HEK293 (cell line): ENCODE measurements at regions not wholly inside any gene's neighbourhood (a gene's known extent, or its start where the extent isn't known, plus 50 kb on each side); places are given as distances from the start of the nearest gene placed in this dataset.

ENCODE experiments used
- HOXC10 ChIP-seq: sonication (generic); formaldehyde crosslinking; IDR thresholded peaks from 2 replicates; pipeline ENCODE4 v1.8.1; 2023; ENCODE audit warnings: mild to moderate bottlenecking, missing genetic modification reagents
- HOXD13 ChIP-seq: sonication (generic); formaldehyde crosslinking; IDR thresholded peaks from 2 replicates; pipeline ENCODE4 v1.8.0; 2022; ENCODE audit warnings: missing genetic modification reagents, borderline replicate concordance
- PRDM1 ChIP-seq: fragments of 450-650 bp; formaldehyde crosslinking; IDR thresholded peaks from 2 replicates; pipeline ENCODE4; 2016; ENCODE audit warnings: missing biosample characterization, missing genetic modification characterization
- SP3 ChIP-seq: fragments of 450-650 bp; formaldehyde crosslinking; IDR thresholded peaks from 2 replicates; pipeline ENCODE4 v1.5.1; 2016; ENCODE audit warnings: missing biosample characterization, missing genetic modification characterization
- ZBTB17 ChIP-seq: fragments of 450-650 bp; formaldehyde crosslinking; IDR thresholded peaks from 2 replicates; pipeline ENCODE4 v1.5.1; 2016; ENCODE audit warnings: missing biosample characterization, missing genetic modification characterization
- ZBTB7A ChIP-seq: fragments of 450-650 bp; formaldehyde crosslinking; IDR thresholded peaks from 2 replicates; pipeline ENCODE4 v1.5.1; 2016; ENCODE audit warnings: low read depth, missing biosample characterization, missing genetic modification characterization
- ZEB2 ChIP-seq: fragments of 450-650 bp; formaldehyde crosslinking; IDR thresholded peaks from 2 replicates; pipeline ENCODE4 v1.5.1; 2016; ENCODE audit warnings: missing biosample characterization, missing genetic modification characterization
- ZNF121 ChIP-seq: fragments of 450-650 bp; formaldehyde crosslinking; IDR thresholded peaks from 2 replicates; pipeline ENCODE4 v1.5.1; 2016; ENCODE audit warnings: missing biosample characterization, missing genetic modification characterization
- ZNF132 ChIP-seq: fragments of 450-650 bp; formaldehyde crosslinking; IDR thresholded peaks from 2 replicates; pipeline ENCODE4 v1.5.1; 2017; ENCODE audit warnings: missing biosample characterization, missing genetic modification characterization, borderline replicate concordance
- ZNF138 ChIP-seq: fragments of 450-650 bp; formaldehyde crosslinking; IDR thresholded peaks from 2 replicates; pipeline ENCODE4 v1.5.1; 2016; ENCODE audit warnings: missing biosample characterization, missing genetic modification characterization, borderline replicate concordance
- ZNF169 ChIP-seq: fragments of 450-650 bp; formaldehyde crosslinking; IDR thresholded peaks from 2 replicates; pipeline ENCODE4 v1.5.1; 2016; ENCODE audit warnings: missing biosample characterization, missing genetic modification characterization
- ZNF19 ChIP-seq: fragments of 450-650 bp; formaldehyde crosslinking; IDR thresholded peaks from 2 replicates; pipeline ENCODE4; 2016; ENCODE audit warnings: missing biosample characterization, missing genetic modification characterization, low read depth
- ZNF211 ChIP-seq: fragments of 450-650 bp; formaldehyde crosslinking; IDR thresholded peaks from 2 replicates; pipeline ENCODE4 v1.5.1; 2016; ENCODE audit warnings: low read depth, missing biosample characterization, missing genetic modification characterization
- ZNF221 ChIP-seq: fragments of 450-650 bp; formaldehyde crosslinking; IDR thresholded peaks from 2 replicates; pipeline ENCODE4 v1.5.1; 2017; ENCODE audit warnings: missing biosample characterization, missing genetic modification characterization, borderline replicate concordance
- ZNF266 ChIP-seq: fragments of 450-650 bp; formaldehyde crosslinking; IDR thresholded peaks from 2 replicates; pipeline ENCODE4 v1.5.1; 2016; ENCODE audit warnings: missing biosample characterization, missing genetic modification characterization, low read depth
- ZNF37A ChIP-seq: fragments of 450-650 bp; IDR thresholded peaks from 2 replicates; pipeline ENCODE4 v1.5.1; 2018; ENCODE audit warnings: missing biosample characterization, missing genetic modification characterization
- ZNF473 ChIP-seq: fragments of 450-650 bp; formaldehyde crosslinking; IDR thresholded peaks from 2 replicates; pipeline ENCODE4 v1.5.1; 2017; ENCODE audit warnings: missing biosample characterization, missing genetic modification characterization
- ZNF561 ChIP-seq: fragments of 450-650 bp; IDR thresholded peaks from 2 replicates; pipeline ENCODE4 v1.5.1; 2018; ENCODE audit warnings: missing biosample characterization, missing genetic modification characterization, borderline replicate concordance
- ZNF585B ChIP-seq: fragments of 450-650 bp; formaldehyde crosslinking; IDR thresholded peaks from 2 replicates; pipeline ENCODE4 v1.5.1; 2016; ENCODE audit warnings: missing biosample characterization, missing genetic modification characterization
- ZNF626 ChIP-seq: fragments of 450-650 bp; sonication (Bioruptor Pico); formaldehyde crosslinking; IDR thresholded peaks from 2 replicates; pipeline ENCODE4 v1.5.1; 2018; ENCODE audit warnings: missing biosample characterization, missing genetic modification characterization, inconsistent platforms
- ZNF629 ChIP-seq: fragments of 450-650 bp; formaldehyde crosslinking; IDR thresholded peaks from 2 replicates; pipeline ENCODE4 v1.5.1; 2017; ENCODE audit warnings: missing biosample characterization, missing genetic modification characterization
- ZNF670 ChIP-seq: fragments of 450-650 bp; formaldehyde crosslinking; IDR thresholded peaks from 2 replicates; pipeline ENCODE4 v1.5.1; 2016; ENCODE audit warnings: missing biosample characterization, missing genetic modification characterization, low read depth
- ZNF701 ChIP-seq: fragments of 450-650 bp; formaldehyde crosslinking; IDR thresholded peaks from 2 replicates; pipeline ENCODE4 v1.5.1; 2016; ENCODE audit warnings: missing biosample characterization, missing genetic modification characterization
- ZNF768 ChIP-seq: fragments of 450-650 bp; formaldehyde crosslinking; IDR thresholded peaks from 2 replicates; pipeline ENCODE4 v1.5.1; 2018; ENCODE audit warnings: missing biosample characterization, mild to moderate bottlenecking, missing genetic modification characterization
- ZNF792 ChIP-seq: fragments of 450-650 bp; formaldehyde crosslinking; IDR thresholded peaks from 2 replicates; pipeline ENCODE4 v1.5.1; 2016; ENCODE audit warnings: missing biosample characterization, missing genetic modification characterization
- TF ChIP-seq, protein P1 (sequence below): fragments of 450-650 bp; formaldehyde crosslinking; IDR thresholded peaks from 2 replicates; pipeline ENCODE4 v1.5.1; 2016; ENCODE audit warnings: missing biosample characterization, missing genetic modification characterization
- TF ChIP-seq, protein P2 (sequence below): fragments of 450-650 bp; formaldehyde crosslinking; IDR thresholded peaks from 2 replicates; pipeline ENCODE4 v1.5.1; 2016; ENCODE audit warnings: missing biosample characterization, missing genetic modification characterization, borderline replicate concordance
- TF ChIP-seq, protein P3 (sequence below): fragments of 450-650 bp; formaldehyde crosslinking; optimal IDR thresholded peaks from 2 replicates; pipeline ENCODE3; 2016; ENCODE audit warnings: missing biosample characterization, mild to moderate bottlenecking, missing genetic modification characterization
- TF ChIP-seq, protein P4 (sequence below): fragments of 450-650 bp; formaldehyde crosslinking; IDR thresholded peaks from 2 replicates; pipeline ENCODE4; 2016; ENCODE audit warnings: missing biosample characterization, missing genetic modification characterization

- TF ChIP-seq HOXD13 (CRISPR knock-in tag) (no peak), ZNF670 (no peak), ZNF585B (tag by site-specific recombination) (no peak), ZNF221 (0 out of 2 replicates have a peak, but pooled peaks have one; percentile 16), ZBTB7A (no peak), HOXC10 (no peak), ZBTB17 (tag by site-specific recombination) (peak; percentile 57; the same call in 1 of the 2 replicates), ZNF768 (tag by site-specific recombination) (no peak), ZNF629 (tag by site-specific recombination) (peak; percentile 93), ZNF792 (no peak), ZNF701 (no peak), ZNF121 (tag by site-specific recombination) (0 out of 2 replicates have a peak, but pooled peaks have one; percentile 26), ZNF138 (tag by site-specific recombination) (no peak), ZNF561 (tag by site-specific recombination) (peak; percentile 45; the same call in 1 of the 2 replicates), ZNF37A (tag by site-specific recombination) (no peak), ZNF19 (tag by site-specific recombination) (no peak), ZNF473 (no peak), PRDM1 (tag by site-specific recombination) (no peak), ZNF211 (tag by site-specific recombination) (no peak), ZNF169 (no peak), ZEB2 (tag by site-specific recombination) (peak; percentile 56; the same call in 1 of the 2 replicates), ZNF626 (tag by site-specific recombination) (no peak), SP3 (tag by site-specific recombination) (no peak), ZNF132 (tag by site-specific recombination) (no peak), ZNF266 (no peak)
- TF ChIP-seq, protein P1, sequence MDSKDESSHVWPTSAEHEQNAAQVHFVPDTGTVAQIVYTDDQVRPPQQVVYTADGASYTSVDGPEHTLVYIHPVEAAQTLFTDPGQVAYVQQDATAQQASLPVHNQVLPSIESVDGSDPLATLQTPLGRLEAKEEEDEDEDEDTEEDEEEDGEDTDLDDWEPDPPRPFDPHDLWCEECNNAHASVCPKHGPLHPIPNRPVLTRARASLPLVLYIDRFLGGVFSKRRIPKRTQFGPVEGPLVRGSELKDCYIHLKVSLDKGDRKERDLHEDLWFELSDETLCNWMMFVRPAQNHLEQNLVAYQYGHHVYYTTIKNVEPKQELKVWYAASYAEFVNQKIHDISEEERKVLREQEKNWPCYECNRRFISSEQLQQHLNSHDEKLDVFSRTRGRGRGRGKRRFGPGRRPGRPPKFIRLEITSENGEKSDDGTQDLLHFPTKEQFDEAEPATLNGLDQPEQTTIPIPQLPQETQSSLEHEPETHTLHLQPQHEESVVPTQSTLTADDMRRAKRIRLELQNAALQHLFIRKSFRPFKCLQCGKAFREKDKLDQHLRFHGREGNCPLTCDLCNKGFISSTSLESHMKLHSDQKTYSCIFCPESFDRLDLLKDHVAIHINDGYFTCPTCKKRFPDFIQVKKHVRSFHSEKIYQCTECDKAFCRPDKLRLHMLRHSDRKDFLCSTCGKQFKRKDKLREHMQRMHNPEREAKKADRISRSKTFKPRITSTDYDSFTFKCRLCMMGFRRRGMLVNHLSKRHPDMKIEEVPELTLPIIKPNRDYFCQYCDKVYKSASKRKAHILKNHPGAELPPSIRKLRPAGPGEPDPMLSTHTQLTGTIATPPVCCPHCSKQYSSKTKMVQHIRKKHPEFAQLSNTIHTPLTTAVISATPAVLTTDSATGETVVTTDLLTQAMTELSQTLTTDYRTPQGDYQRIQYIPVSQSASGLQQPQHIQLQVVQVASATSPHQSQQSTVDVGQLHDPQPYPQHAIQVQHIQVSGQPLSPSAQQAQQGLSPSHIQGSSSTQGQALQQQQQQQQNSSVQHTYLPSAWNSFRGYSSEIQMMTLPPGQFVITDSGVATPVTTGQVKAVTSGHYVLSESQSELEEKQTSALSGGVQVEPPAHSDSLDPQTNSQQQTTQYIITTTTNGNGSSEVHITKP (tag by site-specific recombination) = peak; percentile 55
- TF ChIP-seq, protein P2, sequence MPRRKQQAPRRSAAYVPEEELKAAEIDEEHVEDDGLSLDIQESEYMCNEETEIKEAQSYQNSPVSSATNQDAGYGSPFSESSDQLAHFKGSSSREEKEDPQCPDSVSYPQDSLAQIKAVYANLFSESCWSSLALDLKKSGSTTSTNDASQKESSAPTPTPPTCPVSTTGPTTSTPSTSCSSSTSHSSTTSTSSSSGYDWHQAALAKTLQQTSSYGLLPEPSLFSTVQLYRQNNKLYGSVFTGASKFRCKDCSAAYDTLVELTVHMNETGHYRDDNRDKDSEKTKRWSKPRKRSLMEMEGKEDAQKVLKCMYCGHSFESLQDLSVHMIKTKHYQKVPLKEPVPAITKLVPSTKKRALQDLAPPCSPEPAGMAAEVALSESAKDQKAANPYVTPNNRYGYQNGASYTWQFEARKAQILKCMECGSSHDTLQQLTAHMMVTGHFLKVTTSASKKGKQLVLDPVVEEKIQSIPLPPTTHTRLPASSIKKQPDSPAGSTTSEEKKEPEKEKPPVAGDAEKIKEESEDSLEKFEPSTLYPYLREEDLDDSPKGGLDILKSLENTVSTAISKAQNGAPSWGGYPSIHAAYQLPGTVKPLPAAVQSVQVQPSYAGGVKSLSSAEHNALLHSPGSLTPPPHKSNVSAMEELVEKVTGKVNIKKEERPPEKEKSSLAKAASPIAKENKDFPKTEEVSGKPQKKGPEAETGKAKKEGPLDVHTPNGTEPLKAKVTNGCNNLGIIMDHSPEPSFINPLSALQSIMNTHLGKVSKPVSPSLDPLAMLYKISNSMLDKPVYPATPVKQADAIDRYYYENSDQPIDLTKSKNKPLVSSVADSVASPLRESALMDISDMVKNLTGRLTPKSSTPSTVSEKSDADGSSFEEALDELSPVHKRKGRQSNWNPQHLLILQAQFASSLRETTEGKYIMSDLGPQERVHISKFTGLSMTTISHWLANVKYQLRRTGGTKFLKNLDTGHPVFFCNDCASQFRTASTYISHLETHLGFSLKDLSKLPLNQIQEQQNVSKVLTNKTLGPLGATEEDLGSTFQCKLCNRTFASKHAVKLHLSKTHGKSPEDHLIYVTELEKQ (tag by site-specific recombination) = peak; percentile 24; the same call in 1 of the 2 replicates
- TF ChIP-seq, protein P3, sequence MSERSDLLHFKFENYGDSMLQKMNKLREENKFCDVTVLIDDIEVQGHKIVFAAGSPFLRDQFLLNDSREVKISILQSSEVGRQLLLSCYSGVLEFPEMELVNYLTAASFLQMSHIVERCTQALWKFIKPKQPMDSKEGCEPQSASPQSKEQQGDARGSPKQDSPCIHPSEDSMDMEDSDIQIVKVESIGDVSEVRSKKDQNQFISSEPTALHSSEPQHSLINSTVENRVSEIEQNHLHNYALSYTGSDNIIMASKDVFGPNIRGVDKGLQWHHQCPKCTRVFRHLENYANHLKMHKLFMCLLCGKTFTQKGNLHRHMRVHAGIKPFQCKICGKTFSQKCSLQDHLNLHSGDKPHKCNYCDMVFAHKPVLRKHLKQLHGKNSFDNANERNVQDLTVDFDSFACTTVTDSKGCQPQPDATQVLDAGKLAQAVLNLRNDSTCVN (tag by site-specific recombination) = no peak
- TF ChIP-seq, protein P4, sequence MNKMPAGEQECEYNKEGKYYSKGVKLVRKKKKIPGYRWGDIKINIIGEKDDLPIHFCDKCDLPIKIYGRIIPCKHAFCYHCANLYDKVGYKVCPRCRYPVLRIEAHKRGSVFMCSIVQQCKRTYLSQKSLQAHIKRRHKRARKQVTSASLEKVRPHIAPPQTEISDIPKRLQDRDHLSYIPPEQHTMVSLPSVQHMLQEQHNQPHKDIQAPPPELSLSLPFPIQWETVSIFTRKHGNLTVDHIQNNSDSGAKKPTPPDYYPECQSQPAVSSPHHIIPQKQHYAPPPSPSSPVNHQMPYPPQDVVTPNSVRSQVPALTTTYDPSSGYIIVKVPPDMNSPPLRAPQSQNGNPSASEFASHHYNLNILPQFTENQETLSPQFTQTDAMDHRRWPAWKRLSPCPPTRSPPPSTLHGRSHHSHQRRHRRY (tag by site-specific recombination) = no peak
Observed at GRCh38 chr9:81393985-81394811, 295.1 kb downstream of the TLE1 start (continued).
